Gastroesophageal sphincter (tissue), 3 donors: ENCODE measurements at regions not wholly inside any gene's neighbourhood (a gene's known extent, or its start where the extent isn't known, plus 50 kb on each side); places are given as distances from the start of the nearest gene placed in this dataset.

ENCODE experiments used
- CTCF ChIP-seq, 4 experiments: fragments of 200-600 bp in 2 of 4; fragments of 450-650 bp in 2 of 4; sonication (generic) in 1 of 4; IDR thresholded peaks; one replicate each; pipeline ENCODE4 v1.5.1; 2017 to 2019; ENCODE audit warnings: antibody characterized with exemption in 4 of 4, mild to moderate bottlenecking in 2 of 4, moderate library complexity in 2 of 4
- EP300 ChIP-seq: sonication (generic); formaldehyde crosslinking; IDR thresholded peaks from one replicate; pipeline ENCODE4 v1.6.1; 2017; ENCODE audit warnings: antibody characterized with exemption, mild to moderate bottlenecking
- POLR2AphosphoS5 ChIP-seq: sonication (generic); formaldehyde crosslinking; IDR thresholded peaks from one replicate; pipeline ENCODE4 v1.6.1; 2017; ENCODE audit warnings: antibody characterized with exemption

DNA sequence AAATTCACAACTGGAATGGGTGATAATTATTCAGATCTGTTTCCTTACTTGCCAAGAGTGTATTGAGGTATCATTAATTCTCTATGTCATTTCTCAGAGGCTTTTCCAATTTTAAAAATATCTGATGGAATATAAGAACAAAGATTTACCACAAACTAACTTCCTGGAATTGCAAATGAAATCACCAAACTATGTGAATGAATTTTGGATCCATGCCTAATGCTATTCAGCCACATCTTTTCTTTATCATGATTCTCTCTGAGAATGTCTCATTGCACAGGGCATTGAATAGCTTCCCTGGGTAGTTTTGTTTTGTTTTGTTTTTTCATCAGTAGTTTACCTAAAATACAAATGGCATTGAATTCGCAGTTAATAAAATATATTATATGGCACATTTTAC, 146.9 kb upstream of the FBN2 start:
- no peak for TF ChIP-seq POLR2AphosphoS5
- TF ChIP-seq EP300, result no peak
- no peak for TF ChIP-seq CTCF (IDR thresholded peaks at IDR 0.05)
